SIG-M5 (cell line): ENCODE measurements at regions not wholly inside any gene's neighbourhood (a gene's known extent, or its start where the extent isn't known, plus 50 kb on each side); places are given as distances from the start of the nearest gene placed in this dataset.
"Not testable (repeated sequence)": the region's sequence is repeated elsewhere in the genome, so short reads cannot be mapped to it uniquely, and the experiment has no call there.

Experiments used
- DNase-seq: peaks from one replicate; lab custom pipeline; 2025; lab: John Stamatoyannopoulos, UW

DNA sequence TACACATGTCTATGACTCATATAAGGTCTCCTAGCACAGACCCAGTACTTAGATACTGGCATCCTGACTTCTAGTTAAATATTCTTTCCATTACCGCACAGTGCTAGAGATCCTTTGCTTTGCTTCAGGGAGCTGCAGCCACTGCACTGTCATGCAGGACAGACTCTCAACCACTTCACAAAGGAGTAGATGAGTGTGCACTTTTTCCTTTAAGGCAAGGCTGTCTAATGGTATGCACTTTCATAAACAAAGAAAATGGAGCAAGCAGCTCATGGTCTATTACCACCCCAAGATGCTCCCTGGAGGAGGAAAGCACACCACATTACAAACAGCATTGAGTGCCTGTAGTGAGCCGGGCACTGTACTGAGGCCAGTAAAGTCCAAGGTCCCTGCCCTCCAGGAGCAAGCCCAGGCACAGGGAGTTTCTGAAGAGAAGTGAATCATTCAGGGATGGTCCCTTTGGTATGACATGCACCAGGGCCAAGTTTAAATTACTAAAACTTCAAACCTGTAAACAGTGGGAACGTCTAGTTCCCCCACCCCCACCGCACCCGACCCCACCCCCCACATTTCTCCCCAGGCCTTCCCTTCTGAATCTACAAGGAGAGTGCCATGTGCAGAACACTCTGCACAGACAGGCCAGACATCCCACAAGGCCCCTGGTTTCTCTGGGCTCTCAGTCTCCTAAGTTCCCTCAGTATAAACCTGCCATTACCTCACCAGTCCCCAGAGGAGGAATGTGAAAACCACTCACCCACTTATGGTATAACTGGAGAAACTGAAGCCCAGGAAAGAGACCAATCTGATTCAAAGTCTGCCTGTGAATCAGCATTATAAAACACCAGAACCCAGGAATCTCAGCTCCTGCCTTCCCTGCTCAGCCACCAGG is 107.8 kb upstream of the BCL6 start:
- no peak for DNase-seq

DNA sequence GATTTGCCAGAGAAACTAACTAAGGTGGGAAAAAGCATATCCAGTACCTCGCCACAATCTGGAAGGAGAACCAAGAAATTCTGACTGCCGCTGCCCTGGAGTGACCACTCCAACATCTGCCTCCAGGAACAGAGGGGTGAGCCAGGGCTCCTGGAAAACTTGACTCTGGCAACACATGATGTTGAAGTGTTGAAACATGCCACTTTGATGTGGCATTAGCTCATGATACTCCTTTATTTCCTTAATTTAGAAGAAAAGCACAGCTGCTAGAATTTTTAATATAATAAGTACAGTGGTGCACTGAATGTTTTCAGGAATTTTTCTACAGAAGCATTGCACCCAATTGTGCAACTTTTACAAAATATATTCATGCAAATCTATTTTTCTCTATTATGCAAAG is 109.9 kb upstream of the BCL6 start:
- DNase-seq = no peak

DNA sequence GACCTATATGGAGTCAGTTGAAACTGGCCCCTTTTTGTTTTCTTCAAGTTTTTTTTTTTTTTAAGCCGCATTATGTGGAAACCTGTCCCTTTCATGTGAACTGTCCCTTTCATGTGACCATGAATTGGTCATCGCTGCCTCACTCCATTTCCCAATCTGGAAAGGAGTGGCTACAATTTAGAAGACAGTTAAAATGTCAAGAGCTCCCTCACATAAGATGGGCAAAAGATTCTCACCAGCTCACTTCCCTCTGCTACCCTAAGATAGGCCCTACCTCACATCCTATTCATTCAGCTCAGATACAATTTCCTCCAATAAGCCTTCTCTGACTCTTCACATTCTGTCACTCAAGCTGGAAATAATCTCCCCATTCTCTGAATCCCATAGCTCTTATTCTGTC is 111.3 kb upstream of the BCL6 start:
- no peak for DNase-seq

DNA sequence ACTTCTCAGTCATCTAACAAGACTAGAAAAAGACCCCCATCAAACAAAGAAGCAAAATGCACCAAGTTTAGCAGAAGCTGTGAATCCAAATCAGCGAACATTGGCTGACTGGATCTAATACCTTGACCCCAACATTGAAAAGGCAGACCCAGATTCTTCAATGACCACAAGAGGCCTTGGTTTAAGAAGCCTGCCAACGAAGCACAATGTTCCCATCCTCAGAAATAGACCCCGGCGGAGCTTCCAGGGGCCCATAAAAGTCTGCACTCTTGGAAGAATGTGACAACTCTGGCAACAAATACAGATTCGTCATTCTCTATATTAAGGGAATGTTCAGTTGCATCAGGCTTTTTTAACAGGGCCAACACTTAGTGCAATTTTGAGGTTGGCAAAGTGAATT is 112.8 kb upstream of the BCL6 start:
- DNase-seq = no peak

DNA sequence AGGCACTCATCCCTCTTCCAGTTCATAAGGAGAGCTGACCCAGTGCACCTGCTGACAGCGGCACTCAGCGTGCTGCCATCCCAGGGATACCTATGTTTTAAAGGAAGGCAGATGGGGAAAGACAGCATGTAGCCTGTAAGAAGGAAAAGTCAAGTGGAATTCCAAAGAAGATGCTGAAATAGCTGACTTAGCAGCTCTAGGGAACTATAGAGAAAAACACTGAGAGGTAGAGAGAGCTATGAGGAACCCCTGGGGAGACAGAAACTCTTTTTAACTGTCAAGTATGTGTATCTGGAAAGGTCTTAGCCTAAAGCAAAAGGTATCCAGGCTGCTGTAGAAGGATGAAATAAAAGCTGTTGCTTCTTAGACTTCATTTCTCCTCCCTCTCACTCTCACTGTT is 113.4 kb upstream of the BCL6 start:
- DNase-seq = no peak

DNA sequence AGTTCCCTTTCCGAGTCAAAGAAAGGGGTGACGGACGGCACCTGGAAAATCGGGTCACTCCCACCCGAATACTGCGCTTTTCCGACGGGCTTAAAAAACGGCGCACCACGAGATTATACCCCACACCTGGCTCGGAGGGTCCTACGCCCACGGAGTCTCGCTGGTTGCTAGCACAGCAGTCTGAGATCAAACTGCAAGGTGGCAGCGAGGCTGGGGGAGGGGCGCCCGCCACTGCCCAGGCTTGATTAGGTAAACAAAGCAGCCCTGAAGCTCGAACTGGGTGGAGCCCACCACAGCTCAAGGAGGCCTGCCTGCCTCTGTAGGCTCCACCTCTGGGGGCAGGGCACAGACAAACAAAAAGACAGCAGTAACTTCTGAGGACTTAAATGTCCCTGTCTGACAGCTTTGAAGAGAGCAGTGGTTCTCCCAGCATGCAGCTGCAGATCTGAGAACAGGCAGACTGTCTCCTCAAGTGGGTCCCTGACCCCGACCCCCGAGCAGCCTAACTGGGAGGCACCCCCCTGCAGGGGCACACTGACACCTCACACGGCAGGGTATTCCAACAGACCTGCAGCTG is 117.5 kb upstream of the BCL6 start:
- not testable (repeated sequence) for DNase-seq

DNA sequence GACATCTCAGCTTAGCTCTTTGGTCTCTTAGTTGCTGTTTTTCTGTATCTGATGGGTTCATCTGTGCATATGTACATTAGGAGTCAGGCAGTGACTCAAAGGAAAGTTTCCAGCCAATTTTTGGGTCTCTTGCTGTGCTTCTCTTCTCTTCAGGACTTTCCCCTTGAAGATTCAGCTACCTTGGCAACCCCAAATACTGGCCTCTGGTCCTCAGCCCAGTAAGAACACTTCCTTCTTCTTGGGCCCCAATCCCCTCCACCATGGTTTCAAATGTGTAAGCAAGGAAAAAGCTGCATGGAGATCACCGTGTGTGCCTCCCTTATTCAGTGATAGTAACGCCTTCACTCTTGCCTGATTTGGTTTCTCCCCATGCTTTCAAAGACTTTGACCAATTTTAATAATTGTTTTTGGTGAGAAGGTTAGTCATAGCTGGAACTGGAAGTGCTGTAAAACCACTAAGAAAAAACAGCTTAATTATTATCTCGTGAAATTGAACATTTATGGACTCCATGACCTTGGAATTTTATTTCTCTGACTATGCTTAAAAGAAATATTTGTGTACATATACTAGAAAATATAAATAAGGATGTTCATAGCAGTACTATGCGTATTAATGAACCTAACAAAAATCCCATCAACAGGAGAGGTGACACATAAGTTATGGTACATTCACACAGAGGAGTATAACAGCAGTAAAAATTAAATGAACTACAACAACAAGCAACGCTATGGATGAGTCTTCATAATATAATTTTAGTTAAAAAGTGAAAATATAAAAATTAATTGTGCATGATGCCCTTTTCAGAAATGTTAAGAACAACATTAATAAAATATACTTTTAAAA is 125.3 kb upstream of the BCL6 start:
- DNase-seq = no peak

DNA sequence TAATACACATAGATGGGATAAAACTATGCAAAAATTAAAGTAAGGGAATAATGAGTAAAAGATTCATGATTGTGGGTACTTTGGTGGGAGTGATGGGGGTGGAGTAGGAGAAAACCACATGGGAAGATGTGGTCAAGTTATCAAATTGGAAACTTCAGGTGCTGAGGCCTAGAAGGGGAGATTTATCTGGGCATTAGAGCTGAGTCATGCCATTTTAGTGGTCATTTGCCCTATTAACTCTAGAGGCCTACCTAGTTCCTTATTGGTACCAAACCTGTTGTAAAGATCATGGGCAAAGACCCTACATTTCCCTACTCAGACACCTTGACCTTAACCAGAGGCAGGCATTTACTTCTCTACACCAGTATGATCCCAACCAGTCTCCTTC is 125.9 kb upstream of the BCL6 start:
- DNase-seq = no peak

DNA sequence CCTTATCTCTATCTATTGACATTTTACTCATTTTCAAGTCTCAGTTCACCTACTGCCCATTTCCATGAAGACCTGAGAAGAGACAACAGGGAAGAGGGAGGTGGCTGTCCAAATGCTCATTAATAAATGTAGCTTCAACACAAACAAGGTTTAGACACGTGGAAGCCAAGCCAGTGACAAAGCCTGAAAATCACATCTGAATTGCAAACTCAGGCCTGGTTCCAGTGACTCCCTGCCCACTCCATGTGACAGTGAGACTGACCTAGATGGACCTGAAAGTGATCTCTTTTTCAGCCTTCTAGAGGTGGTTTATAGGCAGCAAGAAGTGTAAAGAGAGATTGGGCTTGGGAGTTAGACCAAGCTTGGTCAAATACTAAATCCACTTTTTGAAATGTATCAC is 126.6 kb upstream of the BCL6 start:
- no peak for DNase-seq

DNA sequence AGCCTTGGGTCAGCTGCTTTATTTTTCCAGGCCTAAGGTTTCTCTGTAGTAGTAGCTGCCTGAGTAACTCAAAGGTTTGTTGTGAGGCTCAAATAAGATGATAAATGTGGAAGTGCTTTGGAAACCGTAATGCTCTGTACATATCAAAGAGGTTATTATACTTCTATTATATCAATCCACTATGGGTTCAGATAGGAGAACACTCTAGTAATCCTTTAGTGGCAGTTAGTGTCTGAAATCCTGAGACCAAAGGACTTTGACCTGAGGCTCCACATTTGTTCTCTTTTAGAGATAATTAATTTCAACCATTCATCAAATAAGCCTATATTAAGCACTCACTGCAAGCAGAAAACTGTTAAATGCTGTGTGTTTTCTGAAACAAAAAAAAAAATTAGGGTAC is 128.6 kb upstream of the BCL6 start:
- DNase-seq = no peak

DNA sequence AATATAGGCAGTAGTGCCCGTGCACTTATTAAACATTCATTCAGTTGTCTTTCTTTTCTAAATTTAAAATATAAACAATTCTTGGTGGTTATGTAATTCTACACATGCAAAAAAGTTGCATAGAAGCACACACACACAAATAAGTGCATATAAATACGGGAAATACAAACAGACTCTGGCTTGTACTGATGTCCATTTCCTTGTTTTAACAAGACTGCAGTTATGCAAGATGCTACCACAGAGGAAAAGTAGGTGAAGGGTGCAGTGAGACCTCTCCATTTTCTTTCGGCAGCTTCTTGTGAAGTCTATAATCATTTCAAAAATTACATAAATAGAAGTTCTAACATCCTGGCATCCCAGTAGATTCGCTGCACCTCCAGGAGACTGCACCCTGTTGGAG is 130.6 kb upstream of the BCL6 start:
- no peak for DNase-seq

DNA sequence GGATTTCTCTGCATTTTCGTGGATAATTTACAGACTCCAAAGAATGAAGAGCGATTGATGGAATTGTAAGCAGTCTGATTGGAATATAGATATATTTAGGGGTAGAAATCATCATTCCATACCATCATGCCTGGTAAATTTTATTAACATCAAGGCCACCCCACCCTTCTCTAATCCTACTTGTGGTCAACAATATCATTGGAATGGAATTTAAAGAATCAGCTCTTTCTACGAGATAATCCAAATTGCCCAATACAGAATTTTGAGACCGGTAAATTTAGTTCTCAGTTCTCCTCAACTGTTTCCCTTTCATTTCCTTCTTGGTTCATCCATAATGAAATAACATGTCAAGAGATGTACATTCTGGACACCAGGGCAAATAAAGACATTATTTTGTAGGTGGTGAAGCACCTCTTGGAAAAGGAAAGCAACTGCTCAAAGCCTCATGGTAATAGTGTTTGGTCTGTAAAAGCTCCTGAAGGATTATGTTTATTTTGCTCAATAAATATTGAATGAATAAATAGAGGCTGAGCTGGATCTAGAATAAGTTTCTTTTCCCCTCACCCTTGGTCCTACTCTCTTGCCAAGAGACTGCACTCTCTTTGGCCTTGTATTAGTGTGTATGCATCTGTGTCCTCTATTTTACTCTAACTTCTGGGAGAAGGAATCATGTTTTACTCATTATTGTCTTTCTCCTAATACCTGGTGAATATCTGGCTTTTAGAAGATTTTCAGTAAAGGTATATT is 133.7 kb upstream of the BCL6 start:
- no peak for DNase-seq

DNA sequence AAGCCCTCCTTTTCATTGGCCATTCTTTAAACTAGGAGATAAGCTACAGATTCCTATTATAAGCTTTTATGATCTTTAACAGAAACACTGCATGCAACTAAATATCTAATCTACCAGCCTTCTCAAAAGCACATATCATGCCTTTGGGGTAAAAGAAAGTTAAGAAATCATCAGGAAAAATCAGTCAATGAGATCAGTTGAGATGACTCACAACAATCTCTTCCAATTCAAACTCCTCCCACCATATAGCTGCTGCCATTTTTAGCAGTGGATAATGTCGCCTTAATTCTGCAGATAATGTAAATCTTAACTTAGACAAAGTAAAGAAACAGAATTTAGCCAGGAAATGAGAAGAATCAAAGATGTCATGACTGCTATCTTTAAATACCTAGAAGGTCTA is 135.2 kb upstream of the BCL6 start:
- no peak for DNase-seq

DNA sequence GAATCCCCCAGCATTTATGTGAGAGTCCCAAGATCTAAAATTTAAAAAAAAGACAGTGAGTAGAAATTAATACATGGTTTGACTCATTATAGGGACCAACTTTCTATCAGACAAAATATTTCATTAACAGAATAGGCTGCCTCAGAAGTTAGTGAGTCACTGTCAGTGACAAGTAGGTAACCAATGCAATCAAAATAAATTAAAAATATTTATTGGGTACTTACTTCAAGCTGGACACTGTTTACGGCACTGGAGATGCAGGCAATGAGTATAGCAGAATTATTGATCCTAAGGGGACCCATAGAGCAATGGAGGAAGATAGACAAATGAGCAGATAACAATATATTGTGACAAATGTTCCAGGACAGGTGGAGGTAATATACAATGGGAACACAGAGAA is 135.6 kb upstream of the BCL6 start:
- DNase-seq = no peak

DNA sequence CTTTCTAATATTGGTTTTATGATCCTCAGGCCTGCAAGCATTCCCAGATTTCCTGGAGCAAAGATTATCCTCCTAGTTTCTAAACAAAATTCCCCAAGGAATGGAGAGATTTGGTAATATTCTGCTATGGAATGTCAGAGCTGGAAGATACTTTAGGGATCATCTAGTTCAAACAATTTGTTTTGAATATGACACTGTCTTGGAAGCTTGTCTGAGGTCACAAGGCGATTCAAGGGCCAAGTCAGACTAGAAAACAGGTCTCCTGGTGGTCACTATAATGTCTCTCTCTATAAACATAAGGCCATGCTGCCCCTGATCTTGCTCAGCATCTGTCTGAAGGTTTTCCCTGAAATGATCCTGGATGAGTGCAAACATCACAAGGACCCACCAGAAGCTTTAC is 143.4 kb upstream of the BCL6 start:
- no peak for DNase-seq

DNA sequence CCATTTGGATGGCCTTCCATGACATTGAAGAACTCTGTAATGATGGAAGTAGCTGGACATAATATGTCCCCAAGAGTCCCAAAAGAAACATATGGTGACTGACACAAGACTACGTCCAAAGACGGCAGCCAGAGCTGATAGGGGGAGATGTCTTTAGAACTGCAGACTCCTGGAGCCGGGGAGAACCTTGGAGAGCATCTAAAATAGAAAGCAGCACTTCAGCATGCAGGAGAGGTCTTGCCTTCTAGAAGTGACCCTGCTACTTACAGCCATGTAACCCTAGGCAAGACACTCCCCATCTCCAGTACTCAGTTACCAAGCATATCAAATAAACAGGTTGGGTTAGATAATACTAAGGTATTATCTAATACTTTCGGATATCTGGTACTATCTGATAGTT is 143.8 kb upstream of the BCL6 start:
- DNase-seq = no peak

DNA sequence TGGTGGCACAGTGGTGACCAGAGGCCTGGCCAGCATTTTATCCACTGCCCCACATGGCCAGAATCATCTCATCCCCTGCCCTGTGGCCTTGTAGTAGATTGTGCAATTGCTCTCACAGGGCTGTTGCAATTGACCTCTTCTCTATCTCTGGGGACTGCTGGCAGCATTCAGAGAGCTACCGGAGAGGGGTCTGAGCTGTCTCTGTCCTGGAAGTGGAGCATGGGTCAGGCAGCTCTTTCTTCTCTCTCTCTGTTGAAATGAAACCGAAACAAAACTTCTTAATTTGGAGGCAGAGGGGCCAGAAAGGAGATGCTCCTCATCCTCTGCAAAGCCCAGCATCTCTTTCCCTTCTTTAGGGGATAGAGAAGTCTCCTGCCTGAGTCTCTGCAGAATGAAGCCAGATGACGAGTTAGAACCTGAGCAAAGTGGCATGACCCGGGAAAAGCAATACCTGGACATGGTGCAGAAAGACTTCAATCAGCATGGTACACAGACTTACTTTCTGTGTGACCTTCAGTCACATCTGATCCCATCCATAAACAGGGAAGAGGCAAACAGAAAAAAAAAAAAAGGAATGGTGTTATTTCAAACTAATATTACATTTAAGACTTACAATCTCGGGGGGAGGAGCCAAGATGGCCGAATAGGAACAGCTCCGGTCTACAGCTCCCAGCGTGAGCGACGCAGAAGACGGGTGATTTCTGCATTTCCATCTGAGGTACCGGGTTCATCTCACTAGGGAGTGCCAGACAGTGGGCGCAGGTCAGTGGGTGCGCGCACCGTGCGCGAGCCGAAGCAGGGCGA is 144.5 kb upstream of the BCL6 start:
- no peak for DNase-seq

DNA sequence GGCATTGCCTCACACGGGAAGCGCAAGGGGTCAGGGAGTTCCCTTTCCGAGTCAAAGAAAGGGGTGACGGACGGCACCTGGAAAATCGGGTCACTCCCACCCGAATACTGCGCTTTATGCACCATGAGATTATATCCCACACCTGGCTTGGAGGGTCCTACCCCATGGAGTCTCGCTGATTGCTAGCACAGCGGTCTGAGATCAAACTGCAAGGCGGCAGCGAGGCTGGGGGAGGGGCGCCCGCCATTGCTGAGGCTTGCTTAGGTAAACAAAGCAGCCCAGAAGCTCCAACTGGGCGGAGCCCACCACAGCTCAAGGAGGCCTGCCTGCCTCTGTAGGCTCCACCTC is 145.1 kb upstream of the BCL6 start:
- DNase-seq = not testable (repeated sequence)

DNA sequence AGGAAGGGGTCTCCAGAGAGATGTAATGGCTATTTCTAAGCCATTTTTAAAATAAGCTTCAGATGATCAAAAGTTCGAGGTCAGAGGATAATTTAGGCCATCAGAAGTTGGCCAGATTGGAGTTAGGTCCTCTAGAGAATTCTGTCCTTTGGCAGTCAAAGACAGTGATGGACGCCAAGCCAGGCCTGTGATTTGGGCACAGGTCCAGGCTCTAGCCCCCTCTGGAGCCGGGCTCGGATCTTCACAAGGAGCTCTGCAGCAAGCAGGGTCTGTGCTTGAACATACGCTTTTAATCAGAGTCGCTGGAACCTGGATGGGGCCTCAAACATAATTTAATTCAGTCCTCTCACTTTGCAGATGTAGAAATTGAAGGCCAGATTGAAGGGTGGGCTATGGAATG is 151.4 kb upstream of the BCL6 start:
- DNase-seq = no peak

DNA sequence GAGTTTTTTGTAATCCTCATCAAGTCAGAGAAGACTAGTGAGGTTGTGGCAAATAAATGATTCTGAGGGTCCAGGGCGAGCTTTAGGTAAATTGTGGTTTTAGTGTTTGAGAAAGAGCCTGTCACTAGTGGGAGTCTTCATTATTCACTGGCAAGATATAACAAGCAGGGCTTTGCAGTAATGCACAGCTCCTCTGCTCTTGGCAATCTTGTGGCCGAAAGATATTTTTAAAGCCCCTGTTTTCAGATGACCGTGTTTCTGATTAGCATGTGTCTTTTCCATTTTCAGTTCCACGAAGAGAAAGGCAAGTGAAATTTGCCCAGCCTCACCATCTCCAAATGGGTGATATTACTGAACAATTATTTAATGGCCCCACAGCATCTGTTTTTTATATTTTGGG is 154.0 kb upstream of the BCL6 start:
- no peak for DNase-seq

DNA sequence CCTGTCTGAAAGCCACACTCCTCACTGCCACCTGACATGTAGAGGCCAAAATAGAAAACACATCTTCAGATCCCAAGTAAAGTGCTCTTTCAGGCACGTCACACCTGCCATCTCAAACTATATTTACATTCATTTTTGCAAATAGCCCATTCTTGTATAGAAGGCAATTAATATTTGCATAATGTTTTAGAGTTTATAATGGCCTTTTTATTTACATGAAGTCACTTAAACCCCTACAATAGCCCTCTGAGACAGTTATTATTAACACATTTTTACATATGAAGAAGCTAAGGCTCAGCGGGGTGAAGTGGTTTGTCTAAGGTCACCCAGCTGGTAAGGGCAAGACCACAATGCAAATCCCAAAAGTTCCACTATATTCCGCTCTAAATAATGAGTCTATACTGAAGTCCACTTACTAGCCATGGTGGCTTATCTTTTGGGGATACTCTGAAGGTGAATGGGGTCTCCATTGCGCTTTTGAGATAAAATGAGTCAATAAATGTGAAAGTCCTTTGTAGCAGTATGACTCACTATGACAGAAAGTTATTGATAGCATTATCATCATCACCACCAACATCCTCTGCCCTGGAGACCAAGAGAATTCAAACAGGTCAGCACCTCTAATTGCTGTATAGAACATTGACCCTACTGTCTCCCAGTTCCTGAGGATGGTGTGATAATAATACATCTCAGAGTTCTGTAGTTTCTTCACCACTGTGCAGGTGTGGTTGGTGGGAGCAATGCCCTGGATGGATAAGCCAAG is 155.9 kb upstream of the BCL6 start:
- no peak for DNase-seq
